D721Med (cell line): ENCODE measurements at regions not wholly inside any gene's neighbourhood (a gene's known extent, or its start where the extent isn't known, plus 50 kb on each side); places are given as distances from the start of the nearest gene placed in this dataset.

ENCODE experiments used
- DNase-seq: peaks from one replicate; pipeline ENCODE4 v3.0.0; 2011; ENCODE audit warnings: low spot score; ENCODE audit not compliant: insufficient read length
- FAIRE-seq: peaks from 2 replicates; lab custom pipeline; 2011; peaks lifted over from hg19 to GRCh38; lab: Jason Lieb, UNC
- CTCF ChIP-seq: IDR thresholded peaks from 2 replicates; pipeline ENCODE4 v1.5.1; 2012; ENCODE audit warnings: mild to moderate bottlenecking, control low read depth; ENCODE audit not compliant: insufficient read depth; ENCODE audit errors: missing control alignments

GRCh38 chr4:17260166-17260907, 251.6 kb downstream of the QDPR start:
- FAIRE-seq (no peak), DNase-seq (no peak)
- no peak for TF ChIP-seq CTCF

GRCh38 chr4:17258106-17258505, 253.8 kb downstream of the QDPR start:
- DNase-seq, result no peak
- FAIRE-seq, result no peak
- no peak for TF ChIP-seq CTCF

- TF ChIP-seq CTCF, result no peak
- DNase-seq (no peak), FAIRE-seq (no peak)
Measured at GRCh38 chr4:17252131-17252530, 259.8 kb downstream of the QDPR start.

- no peak for TF ChIP-seq CTCF
- FAIRE-seq, result no peak
- no peak for DNase-seq
Measured at GRCh38 chr4:17251101-17251500, 260.8 kb downstream of the QDPR start.

- DNase-seq (no peak), FAIRE-seq (no peak)
- no peak for TF ChIP-seq CTCF
Measured at GRCh38 chr4:17250591-17250990, 261.3 kb downstream of the QDPR start.

GRCh38 chr4:17246656-17247055, 265.2 kb downstream of the QDPR start:
- DNase-seq, result no peak
- TF ChIP-seq CTCF, result no peak
- no peak for FAIRE-seq

- no peak for FAIRE-seq
- no peak for DNase-seq
- no peak for TF ChIP-seq CTCF
Measured at GRCh38 chr4:17241835-17242234, 270.1 kb downstream of the QDPR start.
